HG02798 (cell line): ENCODE measurements at regions not wholly inside any gene's neighbourhood (a gene's known extent, or its start where the extent isn't known, plus 50 kb on each side); places are given as distances from the start of the nearest gene placed in this dataset.

Source experiments
- ATAC-seq: cut with Tn5 transposase; IDR thresholded peaks from one replicate; pipeline ENCODE4 v1.9.1; 2021; ENCODE audit warnings: mild to moderate bottlenecking; ENCODE audit not compliant: unreplicated experiment, poor library complexity

- no peak for ATAC-seq
Measured at GRCh38 chr6:148169706-148170105, 172.9 kb upstream of the SASH1 start.

GRCh38 chr6:148170286-148170685 is 172.4 kb upstream of the SASH1 start:
- ATAC-seq, result no peak

- ATAC-seq, result no peak
Measured at GRCh38 chr6:148173548-148173947, 169.1 kb upstream of the SASH1 start.

GRCh38 chr6:148175550-148176188 is 167.0 kb upstream of the SASH1 start:
- ATAC-seq, result no peak

- ATAC-seq, result no peak
Measured at GRCh38 chr6:148177589-148178233, 164.9 kb upstream of the SASH1 start.

- no peak for ATAC-seq
Measured at GRCh38 chr6:148179786-148180185, 162.9 kb upstream of the SASH1 start.

GRCh38 chr6:148182378-148182777 is 160.3 kb upstream of the SASH1 start:
- no peak for ATAC-seq

- no peak for ATAC-seq
Measured at GRCh38 chr6:148183776-148184175, 158.9 kb upstream of the SASH1 start.

GRCh38 chr6:148186916-148187315 is 155.7 kb upstream of the SASH1 start:
- no peak for ATAC-seq

- no peak for ATAC-seq
Measured at GRCh38 chr6:148192310-148192709, 150.3 kb upstream of the SASH1 start.

GRCh38 chr6:148193063-148193680 is 149.5 kb upstream of the SASH1 start:
- ATAC-seq, result no peak

GRCh38 chr6:148195511-148195910 is 147.1 kb upstream of the SASH1 start:
- ATAC-seq, result no peak

- ATAC-seq, result no peak
Measured at GRCh38 chr6:148199584-148199983, 143.1 kb upstream of the SASH1 start.

- no peak for ATAC-seq
Measured at GRCh38 chr6:148200293-148200692, 142.3 kb upstream of the SASH1 start.

GRCh38 chr6:148200781-148201180 is 141.9 kb upstream of the SASH1 start:
- ATAC-seq, result no peak

- ATAC-seq, result no peak
Measured at GRCh38 chr6:148203281-148203925, 139.2 kb upstream of the SASH1 start.

GRCh38 chr6:148203970-148204369 is 138.7 kb upstream of the SASH1 start:
- ATAC-seq, result peak; percentile 98

- no peak for ATAC-seq
Measured at GRCh38 chr6:148208298-148208697, 134.3 kb upstream of the SASH1 start.

GRCh38 chr6:148211777-148212324 is 130.8 kb upstream of the SASH1 start:
- ATAC-seq, result no peak

- ATAC-seq, result no peak
Measured at GRCh38 chr6:148212366-148212765, 130.3 kb upstream of the SASH1 start.

GRCh38 chr6:148213366-148213765 is 129.3 kb upstream of the SASH1 start:
- no peak for ATAC-seq
